ENCODE measurements at regions not wholly inside any gene's neighbourhood (a gene's known extent, or its start where the extent isn't known, plus 50 kb on each side); places are given as distances from the start of the nearest gene placed in this dataset.

GRCh38 chr6:85388531-85388930 lies 61.4 kb upstream of the NT5E start:
- no peak for TF ChIP-seq CTCF (conservative IDR thresholded peaks at IDR 0.05)
- no peak for TF ChIP-seq ZFX (IDR thresholded peaks at IDR 0.05)

Measured in C4-2B (cell line).